ENCODE measurements at regions not wholly inside any gene's neighbourhood (a gene's known extent, or its start where the extent isn't known, plus 50 kb on each side); places are given as distances from the start of the nearest gene placed in this dataset.

GRCh38 chr13:78736142-78736541 lies 77.2 kb upstream of the OBI1 start:
- no peak for TF ChIP-seq CTCF (IDR thresholded peaks at IDR 0.05; ENCODE audit: low read depth, low read length, missing control alignments)
- in situ Hi-C loops (cut with HindIII; ENCODE audit: low sequenced_read_pairs) = no loop called here
- H3K4me3 ChIP-seq (ENCODE audit: low read depth, low read length) = no peak overlapping the region
- DNase-seq (ENCODE audit: low read depth) = no peak

GRCh38 chr13:78732445-78733017 lies 73.6 kb upstream of the OBI1 start:
- no peak for TF ChIP-seq CTCF (IDR thresholded peaks at IDR 0.05; ENCODE audit: low read depth, low read length, missing control alignments)
- in situ Hi-C loops (cut with HindIII; ENCODE audit: low sequenced_read_pairs) = no loop called here
- H3K4me3 ChIP-seq (ENCODE audit: low read depth, low read length) = no peak overlapping the region
- DNase-seq (ENCODE audit: low read depth) = no peak

- in situ Hi-C loops (cut with HindIII; ENCODE audit: low sequenced_read_pairs) = no loop called here
- DNase-seq (ENCODE audit: low read depth) = no peak
Observed at GRCh38 chr13:78722700-78723099, 63.7 kb upstream of the OBI1 start.

GRCh38 chr13:78719367-78719766 lies 60.4 kb upstream of the OBI1 start:
- DNase-seq (ENCODE audit: low read depth) = no peak

More at GRCh38 chr13:78722700-78723099, 63.7 kb upstream of the OBI1 start:
- TF ChIP-seq CTCF (IDR thresholded peaks at IDR 0.05; ENCODE audit: low read depth, low read length, missing control alignments) = no peak
- no peak overlapping the region for H3K4me3 ChIP-seq (ENCODE audit: low read depth, low read length)

GRCh38 chr13:78714717-78715116 lies 55.8 kb upstream of the OBI1 start:
- no peak for TF ChIP-seq CTCF (IDR thresholded peaks at IDR 0.05; ENCODE audit: low read depth, low read length, missing control alignments)
- no peak overlapping the region for H3K4me3 ChIP-seq (ENCODE audit: low read depth, low read length)
- no peak for DNase-seq (ENCODE audit: low read depth)
- in situ Hi-C loops (cut with HindIII; ENCODE audit: low sequenced_read_pairs) = no loop called here

More at GRCh38 chr13:78719367-78719766, 60.4 kb upstream of the OBI1 start:
- TF ChIP-seq CTCF (IDR thresholded peaks at IDR 0.05; ENCODE audit: low read depth, low read length, missing control alignments) = no peak
- H3K4me3 ChIP-seq (ENCODE audit: low read depth, low read length) = no peak overlapping the region
- in situ Hi-C loops (cut with HindIII; ENCODE audit: low sequenced_read_pairs) = no loop called here

- TF ChIP-seq CTCF (IDR thresholded peaks at IDR 0.05; ENCODE audit: low read depth, low read length, missing control alignments) = no peak
- no peak overlapping the region for H3K4me3 ChIP-seq (ENCODE audit: low read depth, low read length)
- no peak for DNase-seq (ENCODE audit: low read depth)
- in situ Hi-C loops (cut with HindIII; ENCODE audit: low sequenced_read_pairs) = no loop called here
Observed at GRCh38 chr13:78712831-78713230, 53.9 kb upstream of the OBI1 start.
